ENCODE measurements at regions not wholly inside any gene's neighbourhood (a gene's known extent, or its start where the extent isn't known, plus 50 kb on each side); places are given as distances from the start of the nearest gene placed in this dataset.

GRCh38 chr3:498487-498886 is 301.9 kb downstream of the CHL1 start:
- TF ChIP-seq, protein P1, sequence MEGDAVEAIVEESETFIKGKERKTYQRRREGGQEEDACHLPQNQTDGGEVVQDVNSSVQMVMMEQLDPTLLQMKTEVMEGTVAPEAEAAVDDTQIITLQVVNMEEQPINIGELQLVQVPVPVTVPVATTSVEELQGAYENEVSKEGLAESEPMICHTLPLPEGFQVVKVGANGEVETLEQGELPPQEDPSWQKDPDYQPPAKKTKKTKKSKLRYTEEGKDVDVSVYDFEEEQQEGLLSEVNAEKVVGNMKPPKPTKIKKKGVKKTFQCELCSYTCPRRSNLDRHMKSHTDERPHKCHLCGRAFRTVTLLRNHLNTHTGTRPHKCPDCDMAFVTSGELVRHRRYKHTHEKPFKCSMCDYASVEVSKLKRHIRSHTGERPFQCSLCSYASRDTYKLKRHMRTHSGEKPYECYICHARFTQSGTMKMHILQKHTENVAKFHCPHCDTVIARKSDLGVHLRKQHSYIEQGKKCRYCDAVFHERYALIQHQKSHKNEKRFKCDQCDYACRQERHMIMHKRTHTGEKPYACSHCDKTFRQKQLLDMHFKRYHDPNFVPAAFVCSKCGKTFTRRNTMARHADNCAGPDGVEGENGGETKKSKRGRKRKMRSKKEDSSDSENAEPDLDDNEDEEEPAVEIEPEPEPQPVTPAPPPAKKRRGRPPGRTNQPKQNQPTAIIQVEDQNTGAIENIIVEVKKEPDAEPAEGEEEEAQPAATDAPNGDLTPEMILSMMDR (conservative IDR thresholded peaks at IDR 0.05; ENCODE audit: low read depth, low read length), result no peak
- no peak for TF ChIP-seq EZH2 (IDR thresholded peaks at IDR 0.05; ENCODE audit: low read length, unreplicated experiment)
- no peak for TF ChIP-seq EZH2phosphoT487 (IDR thresholded peaks at IDR 0.05; ENCODE audit: borderline replicate concordance, low read length)
